IMR-90 (cell line): ENCODE measurements at regions not wholly inside any gene's neighbourhood (a gene's known extent, or its start where the extent isn't known, plus 50 kb on each side); places are given as distances from the start of the nearest gene placed in this dataset.

ENCODE experiments used
- FOS ChIP-seq: fragments of 150-350 bp; IDR thresholded peaks from 2 replicates; pipeline ENCODE4 v1.6.1; 2016; ENCODE audit warnings: low read depth, low read length
- SMC3 ChIP-seq: fragments of 150-350 bp; IDR thresholded peaks from 2 replicates; pipeline ENCODE4 v1.6.1; 2016; ENCODE audit warnings: low read depth, mild to moderate bottlenecking, antibody characterized with exemption, low read length, moderate library complexity
- TF ChIP-seq, protein P1 (sequence below): conservative IDR thresholded peaks from 2 replicates; pipeline ENCODE4 v1.5.1; 2012; ENCODE audit warnings: mild to moderate bottlenecking, low read depth, low read length, improper control_type of control experiment

DNA sequence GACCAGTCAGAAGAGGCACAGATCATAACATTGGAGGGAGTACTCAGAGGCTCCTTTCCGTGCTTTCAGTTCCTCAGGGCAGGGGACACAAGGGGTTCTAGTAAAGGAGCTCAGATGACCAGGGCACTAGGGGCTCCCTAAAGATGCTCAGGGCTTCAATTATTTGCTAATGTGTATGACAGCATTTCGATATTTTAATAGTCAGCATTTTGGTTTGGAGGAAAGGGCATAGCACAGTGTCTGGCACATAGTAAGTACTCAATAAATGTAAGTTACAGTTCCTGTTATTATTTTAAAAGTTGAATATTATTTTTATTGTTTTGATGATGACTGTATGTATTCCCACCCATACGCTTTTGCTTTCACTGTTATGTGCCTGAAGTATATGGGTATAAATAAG is 260.0 kb downstream of the REEP3 start:
- TF ChIP-seq, protein P1, sequence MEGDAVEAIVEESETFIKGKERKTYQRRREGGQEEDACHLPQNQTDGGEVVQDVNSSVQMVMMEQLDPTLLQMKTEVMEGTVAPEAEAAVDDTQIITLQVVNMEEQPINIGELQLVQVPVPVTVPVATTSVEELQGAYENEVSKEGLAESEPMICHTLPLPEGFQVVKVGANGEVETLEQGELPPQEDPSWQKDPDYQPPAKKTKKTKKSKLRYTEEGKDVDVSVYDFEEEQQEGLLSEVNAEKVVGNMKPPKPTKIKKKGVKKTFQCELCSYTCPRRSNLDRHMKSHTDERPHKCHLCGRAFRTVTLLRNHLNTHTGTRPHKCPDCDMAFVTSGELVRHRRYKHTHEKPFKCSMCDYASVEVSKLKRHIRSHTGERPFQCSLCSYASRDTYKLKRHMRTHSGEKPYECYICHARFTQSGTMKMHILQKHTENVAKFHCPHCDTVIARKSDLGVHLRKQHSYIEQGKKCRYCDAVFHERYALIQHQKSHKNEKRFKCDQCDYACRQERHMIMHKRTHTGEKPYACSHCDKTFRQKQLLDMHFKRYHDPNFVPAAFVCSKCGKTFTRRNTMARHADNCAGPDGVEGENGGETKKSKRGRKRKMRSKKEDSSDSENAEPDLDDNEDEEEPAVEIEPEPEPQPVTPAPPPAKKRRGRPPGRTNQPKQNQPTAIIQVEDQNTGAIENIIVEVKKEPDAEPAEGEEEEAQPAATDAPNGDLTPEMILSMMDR: no peak
- TF ChIP-seq SMC3 (no peak), FOS (no peak)
